Prostate gland (tissue), 2 donors: ENCODE measurements at regions not wholly inside any gene's neighbourhood (a gene's known extent, or its start where the extent isn't known, plus 50 kb on each side); places are given as distances from the start of the nearest gene placed in this dataset.

ENCODE experiments used
- DNase-seq: peaks from one replicate; pipeline ENCODE4 v3.0.0-alpha.2; 2019; ENCODE audit warnings: low spot score
- H3K27ac ChIP-seq, 2 donors: fragments of 200-600 bp; sonication (generic); 2 replicates each; pipeline ENCODE4 v1.5.1; 2017 to 2019
- H3K27me3 ChIP-seq: fragments of 200-600 bp; sonication (generic); replicated peaks from 2 replicates; pipeline ENCODE4 v1.5.1; 2019; ENCODE audit not compliant: insufficient read depth
- H3K36me3 ChIP-seq, 2 donors: fragments of 200-600 bp; sonication (generic); 1 replicate in 1 of 2; 2 replicates in 1 of 2; pipeline versions ENCODE4 v1.5.1 to v1.8.1; 2017 to 2019
- H3K4me1 ChIP-seq: fragments of 200-600 bp; sonication (generic); replicated peaks from 2 replicates; pipeline ENCODE4 v1.5.1; 2019
- H3K4me3 ChIP-seq, 2 donors: fragments of 200-600 bp; sonication (generic); 2 replicates each; pipeline ENCODE4 v1.5.1; 2017 to 2019
- H3K9me3 ChIP-seq: fragments of 200-600 bp; sonication (generic); 2 replicates; pipeline ENCODE4 v1.5.1; 2017
- POLR2A ChIP-seq: fragments of 450-650 bp; IDR thresholded peaks from one replicate; pipeline ENCODE4 v1.6.1; 2016; ENCODE audit warnings: antibody characterized with exemption, mild to moderate bottlenecking
- POLR2AphosphoS5 ChIP-seq: sonication (generic); formaldehyde crosslinking; IDR thresholded peaks from one replicate; pipeline ENCODE4 v1.6.1; 2017; ENCODE audit warnings: antibody characterized with exemption
- WGBS: methylation state at CpG from one replicate; pipeline ENCODE4 v1.1.5; 2018; 5-methylcytosine and 5-hydroxymethylcytosine counted together
- intact Hi-C: fragments of 100-400 bp; cut with DNase I; formaldehyde crosslinking; loops from one replicate; pipeline ENCODE4 v1.14.2; 2022
- TF ChIP-seq, protein P1 (sequence below), 4 experiments: fragments of 200-600 bp in 2 of 4; fragments of 450-650 bp in 2 of 4; sonication (generic) in 2 of 4; IDR thresholded peaks; 1 replicate in 3 of 4; 2 replicates in 1 of 4; pipeline ENCODE4 v1.5.1; 2016 to 2019; ENCODE audit warnings: antibody characterized with exemption in 4 of 4, mild to moderate bottlenecking in 2 of 4, moderate library complexity in 2 of 4

DNA sequence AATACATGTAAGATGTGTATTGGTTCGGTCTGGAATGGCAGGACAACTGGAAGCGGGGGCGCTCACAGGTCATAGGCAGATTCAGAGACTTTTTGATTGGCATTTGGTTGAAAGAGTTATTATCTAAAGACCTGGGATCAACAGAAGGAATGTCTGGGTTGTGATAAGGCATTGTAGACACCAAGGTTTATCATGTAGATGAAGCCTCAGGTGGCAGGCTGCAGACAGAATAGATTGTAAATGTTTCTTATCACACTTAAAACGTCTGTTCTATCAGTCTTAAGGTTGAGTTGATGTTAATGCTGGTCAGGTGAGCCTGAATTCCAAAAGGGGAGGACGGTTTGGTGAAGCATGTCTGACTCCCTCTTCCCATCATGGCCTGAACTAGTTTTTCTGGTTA, 295.9 kb upstream of the PROK2 start:
- WGBS = 88% methylated on average over 5 of the region's 5 CpGs
- Histone ChIP-seq H3K4me1 (no peaks in the 10 kb centered on the region), H3K36me3 (no peaks in the 10 kb centered on the region), H3K9me3 (no peaks in the 10 kb centered on the region), H3K27ac (no peak overlapping the region), H3K27me3 (no peaks in the 10 kb centered on the region), H3K4me3 (no peak overlapping the region)
- no peak for DNase-seq
- intact Hi-C loops = no loop called here
- TF ChIP-seq POLR2A = no peak
- TF ChIP-seq, protein P1, sequence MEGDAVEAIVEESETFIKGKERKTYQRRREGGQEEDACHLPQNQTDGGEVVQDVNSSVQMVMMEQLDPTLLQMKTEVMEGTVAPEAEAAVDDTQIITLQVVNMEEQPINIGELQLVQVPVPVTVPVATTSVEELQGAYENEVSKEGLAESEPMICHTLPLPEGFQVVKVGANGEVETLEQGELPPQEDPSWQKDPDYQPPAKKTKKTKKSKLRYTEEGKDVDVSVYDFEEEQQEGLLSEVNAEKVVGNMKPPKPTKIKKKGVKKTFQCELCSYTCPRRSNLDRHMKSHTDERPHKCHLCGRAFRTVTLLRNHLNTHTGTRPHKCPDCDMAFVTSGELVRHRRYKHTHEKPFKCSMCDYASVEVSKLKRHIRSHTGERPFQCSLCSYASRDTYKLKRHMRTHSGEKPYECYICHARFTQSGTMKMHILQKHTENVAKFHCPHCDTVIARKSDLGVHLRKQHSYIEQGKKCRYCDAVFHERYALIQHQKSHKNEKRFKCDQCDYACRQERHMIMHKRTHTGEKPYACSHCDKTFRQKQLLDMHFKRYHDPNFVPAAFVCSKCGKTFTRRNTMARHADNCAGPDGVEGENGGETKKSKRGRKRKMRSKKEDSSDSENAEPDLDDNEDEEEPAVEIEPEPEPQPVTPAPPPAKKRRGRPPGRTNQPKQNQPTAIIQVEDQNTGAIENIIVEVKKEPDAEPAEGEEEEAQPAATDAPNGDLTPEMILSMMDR (IDR thresholded peaks at IDR 0.05) = no peak
- TF ChIP-seq POLR2AphosphoS5 = no peak

DNA sequence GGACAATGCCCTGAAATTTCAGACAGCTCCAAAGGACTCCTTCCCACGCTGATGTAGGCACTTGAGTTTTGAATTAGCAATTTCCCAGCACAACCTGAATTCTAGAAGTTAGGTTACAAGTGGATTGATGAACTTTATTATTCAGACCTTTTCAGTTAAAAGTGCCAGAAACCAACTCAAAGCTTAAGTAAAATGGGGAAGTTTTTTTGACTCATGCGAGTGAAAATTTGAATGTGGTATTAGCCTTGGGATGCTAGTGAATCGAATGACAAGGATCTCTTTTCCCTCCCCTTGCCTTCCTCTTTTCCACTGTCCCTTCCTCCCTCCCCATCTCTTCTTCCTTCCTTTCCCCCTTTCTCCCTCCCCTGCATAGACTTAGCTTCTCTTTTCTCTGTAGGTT, 295.1 kb upstream of the PROK2 start:
- 92% methylated on average over 3 of the region's 3 CpGs for WGBS
- no peak overlapping the region for H3K4me3 ChIP-seq
- no peaks in the 10 kb centered on the region for H3K36me3 ChIP-seq
- no peak overlapping the region for H3K27ac ChIP-seq
- no peak for TF ChIP-seq POLR2AphosphoS5
- TF ChIP-seq, protein P1 (IDR thresholded peaks at IDR 0.05) = no peak
- no peak for TF ChIP-seq POLR2A
- H3K4me1 ChIP-seq = no peaks in the 10 kb centered on the region
- intact Hi-C loops = no loop called here
- no peaks in the 10 kb centered on the region for H3K27me3 ChIP-seq
- no peak for DNase-seq
- H3K9me3 ChIP-seq = no peaks in the 10 kb centered on the region

- intact Hi-C loops = no loop called here
- H3K27me3 ChIP-seq = no peaks in the 10 kb centered on the region
- H3K9me3 ChIP-seq = no peaks in the 10 kb centered on the region
- no peak for DNase-seq
- no peak overlapping the region for H3K27ac ChIP-seq
- TF ChIP-seq POLR2AphosphoS5 (no peak), POLR2A (no peak)
- TF ChIP-seq, protein P1 (IDR thresholded peaks at IDR 0.05) = no peak
- H3K36me3 ChIP-seq = no peaks in the 10 kb centered on the region
- WGBS = 93% methylated on average over 2 of the region's 2 CpGs
- no peak overlapping the region for H3K4me3 ChIP-seq
- no peaks in the 10 kb centered on the region for H3K4me1 ChIP-seq
These were observed 294.5 kb upstream of the PROK2 start for GRCh38 chr3:72079369-72079872.

DNA sequence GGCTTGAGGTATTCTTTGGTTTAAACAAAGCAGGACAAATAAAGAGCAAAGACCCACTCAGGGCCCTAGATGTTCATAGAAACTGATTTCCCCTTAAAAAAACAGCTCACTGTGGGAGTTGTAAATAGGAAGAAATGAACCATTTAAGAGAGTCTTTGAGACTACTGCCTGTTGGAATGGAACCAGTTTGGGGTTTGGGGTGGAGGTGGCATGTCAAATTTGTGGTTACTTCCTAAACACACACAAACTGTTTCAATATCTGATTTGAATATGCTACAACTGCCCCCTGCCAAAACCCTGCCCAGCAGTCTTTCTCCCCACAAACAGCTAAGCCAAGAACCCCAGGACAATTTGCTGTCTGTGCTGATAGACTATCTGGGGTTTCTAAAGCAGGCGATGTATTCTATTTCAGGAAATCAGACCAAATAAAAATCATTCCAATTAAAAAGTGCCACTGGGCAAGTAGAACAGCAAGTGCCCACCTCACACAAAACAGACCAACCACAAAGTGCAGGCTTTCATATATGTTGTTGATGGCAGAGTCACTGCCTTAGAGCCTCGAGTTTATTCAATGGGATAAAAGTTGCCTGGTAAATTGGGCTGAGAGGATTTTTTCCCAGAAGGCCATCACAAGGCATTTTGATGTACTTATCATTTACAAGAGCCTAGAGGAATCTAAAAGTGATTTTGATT, 293.9 kb upstream of the PROK2 start:
- Histone ChIP-seq H3K9me3 (no peaks in the 10 kb centered on the region), H3K27ac (no peak overlapping the region), H3K27me3 (no peaks in the 10 kb centered on the region), H3K4me3 (no peak overlapping the region), H3K36me3 (no peaks in the 10 kb centered on the region), H3K4me1 (no peaks in the 10 kb centered on the region)
- intact Hi-C loops = no loop called here
- TF ChIP-seq, protein P1 (IDR thresholded peaks at IDR 0.05) = no peak
- TF ChIP-seq POLR2A (no peak), POLR2AphosphoS5 (no peak)
- 41% methylated on average over 2 of the region's 2 CpGs for WGBS
- no peak for DNase-seq
